ENCODE measurements at regions not wholly inside any gene's neighbourhood (a gene's known extent, or its start where the extent isn't known, plus 50 kb on each side); places are given as distances from the start of the nearest gene placed in this dataset.
"Not testable (repeated sequence)": the region's sequence is repeated elsewhere in the genome, so short reads cannot be mapped to it uniquely, and the experiment has no call there.

GRCh38 chr2:52269696-52270485 lies 1238.0 kb upstream of the NRXN1 start:
- no peaks in the 10 kb centered on the region for H3K4me1 Mint-ChIP-seq
- POLR2A ChIA-PET = no interaction called here
- H3K36me3 Mint-ChIP-seq (ENCODE audit: low read depth) = no peaks in the 10 kb centered on the region
- no peak overlapping the region for H3K4me3 Mint-ChIP-seq
- ATAC-seq = no peak
- intact Hi-C loops (cut with DNase I, micrococcal nuclease) = no loop called here
- no peak for DNase-seq
- H3K27me3 Mint-ChIP-seq = no peaks in the 10 kb centered on the region
- H3K9me3 Mint-ChIP-seq (ENCODE audit: low read depth) = peaks cover 5% of the 10 kb centered on the region
- CTCF ChIA-PET = no interaction called here
- no peak overlapping the region for H3K27ac Mint-ChIP-seq

- ATAC-seq = no peak
- no peak overlapping the region for H3K27ac Mint-ChIP-seq
- H3K4me1 Mint-ChIP-seq = no peaks in the 10 kb centered on the region
- ChIA-PET POLR2A (no interaction called here), CTCF (no interaction called here)
- H3K27me3 Mint-ChIP-seq = no peaks in the 10 kb centered on the region
- H3K9me3 Mint-ChIP-seq (ENCODE audit: low read depth) = peaks cover 8% of the 10 kb centered on the region
- intact Hi-C loops (cut with DNase I, micrococcal nuclease) = no loop called here
- no peaks in the 10 kb centered on the region for H3K36me3 Mint-ChIP-seq (ENCODE audit: low read depth)
- no peak overlapping the region for H3K4me3 Mint-ChIP-seq
- DNase-seq = no peak
Measured at GRCh38 chr2:52264911-52265310, 1233.0 kb upstream of the NRXN1 start.

GRCh38 chr2:52264488-52264887 lies 1232.6 kb upstream of the NRXN1 start:
- no peaks in the 10 kb centered on the region for H3K27me3 Mint-ChIP-seq
- ATAC-seq = no peak
- peaks cover 8% of the 10 kb centered on the region for H3K9me3 Mint-ChIP-seq (ENCODE audit: low read depth)
- no peaks in the 10 kb centered on the region for H3K4me1 Mint-ChIP-seq
- DNase-seq = no peak
- no peak overlapping the region for H3K4me3 Mint-ChIP-seq
- POLR2A ChIA-PET = no interaction called here
- no peaks in the 10 kb centered on the region for H3K36me3 Mint-ChIP-seq (ENCODE audit: low read depth)
- H3K27ac Mint-ChIP-seq = no peak overlapping the region
- CTCF ChIA-PET = no interaction called here
- intact Hi-C loops (cut with DNase I, micrococcal nuclease) = no loop called here

GRCh38 chr2:52260904-52261303 lies 1229.0 kb upstream of the NRXN1 start:
- Mint-ChIP-seq H3K4me1 (no peaks in the 10 kb centered on the region), H3K36me3 (ENCODE audit: low read depth) (no peaks in the 10 kb centered on the region), H3K27me3 (no peaks in the 10 kb centered on the region), H3K4me3 (no peak overlapping the region), H3K9me3 (ENCODE audit: low read depth) (peaks cover 8% of the 10 kb centered on the region), H3K27ac (no peak overlapping the region)
- ChIA-PET POLR2A (no interaction called here), CTCF (no interaction called here)
- no peak for ATAC-seq
- intact Hi-C loops (cut with DNase I, micrococcal nuclease) = no loop called here
- DNase-seq = no peak

- H3K4me3 Mint-ChIP-seq; DNase-seq; H3K36me3 Mint-ChIP-seq (ENCODE audit: low read depth); H3K27me3 Mint-ChIP-seq; ATAC-seq; H3K4me1 Mint-ChIP-seq; intact Hi-C loops (cut with DNase I, micrococcal nuclease); H3K9me3 Mint-ChIP-seq (ENCODE audit: low read depth); POLR2A ChIA-PET; CTCF ChIA-PET; H3K27ac Mint-ChIP-seq: not testable (repeated sequence)
Measured at GRCh38 chr2:52258967-52259366, 1227.0 kb upstream of the NRXN1 start.

- intact Hi-C loops (cut with DNase I, micrococcal nuclease) = no loop called here
- no peak for DNase-seq
- no peak for ATAC-seq
- H3K4me1 Mint-ChIP-seq = no peaks in the 10 kb centered on the region
- no peak overlapping the region for H3K4me3 Mint-ChIP-seq
- no peaks in the 10 kb centered on the region for H3K27me3 Mint-ChIP-seq
- no peaks in the 10 kb centered on the region for H3K36me3 Mint-ChIP-seq (ENCODE audit: low read depth)
- H3K27ac Mint-ChIP-seq = no peak overlapping the region
- POLR2A ChIA-PET = no interaction called here
- CTCF ChIA-PET = no interaction called here
- peaks cover 8% of the 10 kb centered on the region for H3K9me3 Mint-ChIP-seq (ENCODE audit: low read depth)
Measured at GRCh38 chr2:52258038-52258437, 1226.1 kb upstream of the NRXN1 start.

GRCh38 chr2:52253416-52253980 lies 1221.6 kb upstream of the NRXN1 start:
- no peaks in the 10 kb centered on the region for H3K36me3 Mint-ChIP-seq (ENCODE audit: low read depth)
- ATAC-seq (no peak), DNase-seq (no peak)
- no peak overlapping the region for H3K4me3 Mint-ChIP-seq
- H3K27ac Mint-ChIP-seq = no peak overlapping the region
- H3K9me3 Mint-ChIP-seq (ENCODE audit: low read depth) = peaks cover 9% of the 10 kb centered on the region
- no peaks in the 10 kb centered on the region for H3K27me3 Mint-ChIP-seq
- ChIA-PET CTCF (no interaction called here), POLR2A (no interaction called here)
- intact Hi-C loops (cut with DNase I, micrococcal nuclease) = no loop called here
- H3K4me1 Mint-ChIP-seq = no peaks in the 10 kb centered on the region

GRCh38 chr2:52238782-52239181 lies 1206.8 kb upstream of the NRXN1 start:
- no peaks in the 10 kb centered on the region for H3K4me1 Mint-ChIP-seq
- no peaks in the 10 kb centered on the region for H3K36me3 Mint-ChIP-seq (ENCODE audit: low read depth)
- no peak for ATAC-seq
- peaks cover 2% of the 10 kb centered on the region for H3K9me3 Mint-ChIP-seq (ENCODE audit: low read depth)
- H3K27ac Mint-ChIP-seq = no peak overlapping the region
- POLR2A ChIA-PET = no interaction called here
- intact Hi-C loops (cut with DNase I, micrococcal nuclease) = no loop called here
- no peak overlapping the region for H3K4me3 Mint-ChIP-seq
- no peak for DNase-seq
- H3K27me3 Mint-ChIP-seq = no peaks in the 10 kb centered on the region
- CTCF ChIA-PET = no interaction called here

GRCh38 chr2:52222128-52222527 lies 1190.2 kb upstream of the NRXN1 start:
- H3K27me3 Mint-ChIP-seq = no peaks in the 10 kb centered on the region
- no peak for ATAC-seq
- no peaks in the 10 kb centered on the region for H3K36me3 Mint-ChIP-seq (ENCODE audit: low read depth)
- H3K9me3 Mint-ChIP-seq (ENCODE audit: low read depth) = peaks cover 6% of the 10 kb centered on the region
- POLR2A ChIA-PET = no interaction called here
- no peak overlapping the region for H3K4me3 Mint-ChIP-seq
- no peaks in the 10 kb centered on the region for H3K4me1 Mint-ChIP-seq
- intact Hi-C loops (cut with DNase I, micrococcal nuclease) = no loop called here
- no peak overlapping the region for H3K27ac Mint-ChIP-seq
- no peak for DNase-seq
- CTCF ChIA-PET = no interaction called here

GRCh38 chr2:52220393-52220792 lies 1188.5 kb upstream of the NRXN1 start:
- POLR2A ChIA-PET = no interaction called here

GRCh38 chr2:52210611-52211010 lies 1178.7 kb upstream of the NRXN1 start:
- ATAC-seq (no peak), DNase-seq (no peak)
- no peaks in the 10 kb centered on the region for H3K4me1 Mint-ChIP-seq
- H3K27me3 Mint-ChIP-seq = no peaks in the 10 kb centered on the region
- no peak overlapping the region for H3K27ac Mint-ChIP-seq
- intact Hi-C loops (cut with DNase I, micrococcal nuclease) = no loop called here
- no peak overlapping the region for H3K4me3 Mint-ChIP-seq
- POLR2A ChIA-PET = no interaction called here
- H3K36me3 Mint-ChIP-seq (ENCODE audit: low read depth) = no peaks in the 10 kb centered on the region
- CTCF ChIA-PET = no interaction called here
- no peaks in the 10 kb centered on the region for H3K9me3 Mint-ChIP-seq (ENCODE audit: low read depth)

More at GRCh38 chr2:52220393-52220792, 1188.5 kb upstream of the NRXN1 start:
- no peak for DNase-seq
- no peaks in the 10 kb centered on the region for H3K27me3 Mint-ChIP-seq
- CTCF ChIA-PET = no interaction called here
- no peaks in the 10 kb centered on the region for H3K4me1 Mint-ChIP-seq
- H3K4me3 Mint-ChIP-seq = no peak overlapping the region
- no peak overlapping the region for H3K27ac Mint-ChIP-seq
- no peaks in the 10 kb centered on the region for H3K36me3 Mint-ChIP-seq (ENCODE audit: low read depth)
- intact Hi-C loops (cut with DNase I, micrococcal nuclease) = no loop called here
- ATAC-seq = no peak
- H3K9me3 Mint-ChIP-seq (ENCODE audit: low read depth) = peaks cover 8% of the 10 kb centered on the region

GRCh38 chr2:52210161-52210560 lies 1178.2 kb upstream of the NRXN1 start:
- DNase-seq (no peak), ATAC-seq (no peak)
- H3K4me3 Mint-ChIP-seq = no peak overlapping the region
- POLR2A ChIA-PET = no interaction called here
- H3K27ac Mint-ChIP-seq = no peak overlapping the region
- H3K4me1 Mint-ChIP-seq = no peaks in the 10 kb centered on the region
- no peaks in the 10 kb centered on the region for H3K9me3 Mint-ChIP-seq (ENCODE audit: low read depth)
- CTCF ChIA-PET = no interaction called here
- H3K27me3 Mint-ChIP-seq = no peaks in the 10 kb centered on the region
- intact Hi-C loops (cut with DNase I, micrococcal nuclease) = no loop called here
- H3K36me3 Mint-ChIP-seq (ENCODE audit: low read depth) = no peaks in the 10 kb centered on the region

Data from activated CD4-positive, alpha-beta T cell treated with anti-CD3 and anti-CD28 coated beads for 36 hours (primary cell).